Upper lobe of left lung (tissue), 4 donors: ENCODE measurements at regions not wholly inside any gene's neighbourhood (a gene's known extent, or its start where the extent isn't known, plus 50 kb on each side); places are given as distances from the start of the nearest gene placed in this dataset.

Experiments used
- EP300 ChIP-seq, 4 donors: sonication (generic); formaldehyde crosslinking; IDR thresholded peaks; one replicate each; pipeline ENCODE4 v1.5.1; 2017; ENCODE audit warnings: antibody characterized with exemption in 4 of 4, control low read depth in 2 of 4
- POLR2A ChIP-seq, 4 donors: fragments of 450-650 bp; IDR thresholded peaks; one replicate each; pipeline ENCODE4 v1.5.1; 2016 to 2017; ENCODE audit warnings: antibody characterized with exemption in 4 of 4, mild to moderate bottlenecking in 2 of 4
- POLR2AphosphoS5 ChIP-seq, 2 donors: sonication (generic); formaldehyde crosslinking; IDR thresholded peaks; one replicate each; pipeline ENCODE4 v1.5.1; 2017; ENCODE audit warnings: antibody characterized with exemption in 2 of 2
- TF ChIP-seq, protein P1 (sequence below), 6 experiments: fragments of 450-650 bp in 4 of 6; fragments of 200-600 bp in 2 of 6; sonication (generic) in 2 of 6; IDR thresholded peaks; one replicate each; pipeline ENCODE4 v1.5.1; 2016 to 2019; ENCODE audit warnings: antibody characterized with exemption in 6 of 6

GRCh38 chr10:23696476-23696875 is 257.6 kb downstream of the OTUD1 start:
- TF ChIP-seq POLR2A (IDR thresholded peaks at IDR 0.05) (no peak), POLR2AphosphoS5 (IDR thresholded peaks at IDR 0.05) (no peak), EP300 (IDR thresholded peaks at IDR 0.05) (no peak)
- TF ChIP-seq, protein P1, sequence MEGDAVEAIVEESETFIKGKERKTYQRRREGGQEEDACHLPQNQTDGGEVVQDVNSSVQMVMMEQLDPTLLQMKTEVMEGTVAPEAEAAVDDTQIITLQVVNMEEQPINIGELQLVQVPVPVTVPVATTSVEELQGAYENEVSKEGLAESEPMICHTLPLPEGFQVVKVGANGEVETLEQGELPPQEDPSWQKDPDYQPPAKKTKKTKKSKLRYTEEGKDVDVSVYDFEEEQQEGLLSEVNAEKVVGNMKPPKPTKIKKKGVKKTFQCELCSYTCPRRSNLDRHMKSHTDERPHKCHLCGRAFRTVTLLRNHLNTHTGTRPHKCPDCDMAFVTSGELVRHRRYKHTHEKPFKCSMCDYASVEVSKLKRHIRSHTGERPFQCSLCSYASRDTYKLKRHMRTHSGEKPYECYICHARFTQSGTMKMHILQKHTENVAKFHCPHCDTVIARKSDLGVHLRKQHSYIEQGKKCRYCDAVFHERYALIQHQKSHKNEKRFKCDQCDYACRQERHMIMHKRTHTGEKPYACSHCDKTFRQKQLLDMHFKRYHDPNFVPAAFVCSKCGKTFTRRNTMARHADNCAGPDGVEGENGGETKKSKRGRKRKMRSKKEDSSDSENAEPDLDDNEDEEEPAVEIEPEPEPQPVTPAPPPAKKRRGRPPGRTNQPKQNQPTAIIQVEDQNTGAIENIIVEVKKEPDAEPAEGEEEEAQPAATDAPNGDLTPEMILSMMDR (IDR thresholded peaks at IDR 0.05): no peak
